ENCODE measurements at regions not wholly inside any gene's neighbourhood (a gene's known extent, or its start where the extent isn't known, plus 50 kb on each side); places are given as distances from the start of the nearest gene placed in this dataset.

DNA sequence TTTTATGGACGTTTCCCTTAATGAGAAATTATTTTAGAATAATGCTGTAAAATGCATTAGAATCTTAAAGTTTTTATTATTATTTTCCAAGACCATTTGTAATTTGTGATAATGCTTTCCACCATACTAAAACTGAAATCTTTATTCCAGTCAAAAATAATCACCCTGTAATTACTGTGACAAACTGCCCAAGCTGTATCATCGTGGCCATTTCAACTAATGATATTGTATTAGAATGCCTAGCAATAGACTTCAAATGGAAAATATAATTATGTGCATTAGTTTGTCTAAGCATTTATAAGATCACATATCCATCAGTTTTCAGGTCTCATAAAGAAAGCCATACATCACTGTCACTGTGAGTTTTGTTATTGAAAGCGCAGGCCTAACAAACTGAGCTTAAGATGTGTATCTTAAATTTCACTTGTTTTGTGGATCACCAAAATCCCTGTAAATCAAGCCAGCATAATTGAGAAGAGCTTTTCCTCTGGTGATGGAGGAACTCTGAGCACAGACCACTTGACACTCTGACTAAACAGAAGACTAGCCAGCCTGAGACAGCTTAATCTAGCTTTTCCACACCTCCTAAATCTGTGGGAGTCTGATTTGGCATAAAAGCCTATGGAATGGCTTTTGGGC lies 1312.2 kb upstream of the ACVR2A start:
- FAIRE-seq, result no peak

DNA sequence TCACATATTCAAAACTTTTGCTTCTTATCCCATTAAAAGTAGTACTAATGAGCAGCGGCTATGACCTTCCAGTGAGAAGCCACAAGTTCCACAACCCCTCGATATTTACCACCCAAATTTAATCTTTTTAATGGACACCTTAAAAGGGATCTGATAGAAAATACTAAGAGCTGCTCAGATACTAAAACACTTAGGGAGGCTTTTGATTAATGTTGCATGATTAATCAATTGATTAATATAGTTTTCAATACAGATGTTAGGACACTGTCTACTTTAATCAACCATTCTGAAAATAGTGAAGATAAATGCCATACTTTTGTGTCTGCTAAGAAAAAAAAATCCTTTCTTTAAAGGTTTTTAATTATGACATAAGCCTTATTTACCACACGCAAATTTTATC lies 1312.8 kb upstream of the ACVR2A start:
- peak; percentile 15 for FAIRE-seq

DNA sequence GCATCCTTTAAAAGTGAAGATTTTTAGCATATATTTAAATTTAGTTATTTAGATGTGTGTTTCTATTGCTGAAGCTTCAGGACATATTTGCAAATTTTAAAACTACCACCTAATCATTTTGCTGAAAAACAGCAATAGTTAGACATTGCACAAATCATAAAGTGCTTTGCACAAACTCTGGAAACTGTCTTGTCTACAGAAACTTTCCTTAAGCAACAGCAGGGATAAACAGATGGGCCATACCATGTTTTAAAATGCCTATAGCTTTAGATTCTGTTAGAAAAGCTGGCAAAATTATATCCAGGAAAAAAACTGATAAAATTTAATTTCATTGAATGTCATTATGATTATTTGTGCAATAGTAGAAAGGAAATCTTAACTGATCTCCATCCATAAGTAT lies 1313.9 kb upstream of the ACVR2A start:
- FAIRE-seq, result no peak

DNA sequence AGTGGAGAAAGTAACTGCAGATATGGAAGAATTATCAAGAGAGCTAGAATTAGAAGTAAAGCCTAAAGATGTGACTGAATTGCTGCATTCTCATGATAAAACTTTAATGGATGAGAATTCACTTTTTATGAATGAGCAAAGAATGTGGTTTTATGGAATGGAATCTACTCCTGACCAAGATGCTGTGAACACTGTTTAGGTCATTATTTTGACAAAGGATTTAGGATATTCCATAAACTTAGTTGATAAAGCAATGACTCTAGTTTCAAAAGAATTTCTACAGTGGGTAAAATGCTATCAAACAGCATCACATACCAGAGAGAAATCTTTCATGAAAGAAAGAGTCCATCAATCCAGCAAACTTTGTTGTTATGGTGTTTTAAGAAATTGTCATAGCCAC lies 1317.7 kb upstream of the ACVR2A start:
- FAIRE-seq, result no peak

DNA sequence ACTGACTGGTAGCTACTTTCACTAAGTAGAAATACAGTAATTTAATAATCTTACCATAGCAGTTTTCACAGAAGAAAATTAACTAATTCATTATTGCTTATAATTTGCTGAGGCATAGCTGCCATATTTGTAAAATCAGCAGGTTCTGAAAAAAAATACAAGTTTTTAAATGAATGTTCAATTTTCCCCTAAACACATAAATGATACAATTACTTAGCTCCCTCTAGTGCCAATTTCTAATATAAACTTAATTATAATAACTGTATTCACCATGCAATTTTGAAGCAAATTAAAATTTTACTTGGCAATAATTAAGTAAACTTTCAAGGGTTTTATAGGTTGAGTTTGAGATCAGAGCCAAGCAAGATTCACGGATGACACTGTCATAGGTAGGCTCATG lies 1321.6 kb upstream of the ACVR2A start:
- FAIRE-seq, result peak; percentile 94

DNA sequence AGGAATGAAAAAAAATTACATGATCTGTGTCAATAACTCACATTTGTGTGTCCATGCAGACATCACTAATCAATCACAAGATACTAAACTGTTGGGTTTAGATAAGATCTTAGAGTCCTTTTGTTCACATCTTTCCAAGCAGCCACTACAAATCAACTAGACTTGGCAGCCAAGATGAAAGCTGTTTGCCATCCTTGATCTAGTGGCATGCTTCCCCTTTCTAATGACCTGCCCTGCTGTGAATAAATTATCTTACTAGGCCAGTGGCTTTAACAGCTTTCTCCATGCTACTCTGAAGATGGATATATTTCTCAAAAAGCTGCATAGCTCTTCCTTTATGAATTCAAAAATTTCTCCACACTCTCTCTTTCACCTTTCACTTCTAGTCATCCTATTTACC lies 1338.0 kb upstream of the ACVR2A start:
- FAIRE-seq, result no peak

DNA sequence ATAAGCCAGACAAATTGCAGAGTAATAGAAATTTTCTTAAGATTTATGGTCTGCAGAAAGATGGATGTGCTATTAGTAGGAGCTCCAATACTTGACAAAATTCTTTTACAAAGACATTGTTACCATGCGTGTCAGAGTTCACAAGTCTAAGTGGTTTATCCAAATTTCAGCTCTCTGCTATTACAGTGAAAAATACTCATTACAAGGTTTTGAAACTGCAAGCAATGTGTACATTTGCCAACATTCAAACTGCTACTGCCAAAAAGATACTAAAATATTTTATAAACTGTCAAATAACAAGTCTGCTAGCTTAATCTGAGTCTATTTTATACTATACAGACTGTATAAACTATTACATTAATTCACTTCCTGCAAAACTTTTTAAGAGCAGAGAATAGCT lies 1341.5 kb upstream of the ACVR2A start:
- no peak for FAIRE-seq

DNA sequence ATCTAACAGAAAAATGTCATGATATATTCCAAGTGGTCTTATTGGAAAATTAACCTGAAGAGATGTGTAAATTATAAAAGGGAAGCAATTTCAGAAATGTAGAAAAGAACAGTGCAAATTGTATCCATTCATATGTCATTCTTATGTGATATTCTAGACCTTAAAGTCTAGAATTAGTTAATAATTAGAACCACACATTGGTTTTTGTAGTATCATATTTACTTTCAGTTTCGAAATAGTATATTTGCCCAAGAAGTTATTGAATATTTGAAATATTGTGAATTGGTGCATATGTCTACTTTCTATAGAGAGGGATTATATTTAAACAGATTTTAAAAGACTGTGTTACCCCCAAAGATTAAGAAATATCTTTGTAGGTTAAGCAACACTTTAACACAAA lies 1348.6 kb upstream of the ACVR2A start:
- no peak for FAIRE-seq

DNA sequence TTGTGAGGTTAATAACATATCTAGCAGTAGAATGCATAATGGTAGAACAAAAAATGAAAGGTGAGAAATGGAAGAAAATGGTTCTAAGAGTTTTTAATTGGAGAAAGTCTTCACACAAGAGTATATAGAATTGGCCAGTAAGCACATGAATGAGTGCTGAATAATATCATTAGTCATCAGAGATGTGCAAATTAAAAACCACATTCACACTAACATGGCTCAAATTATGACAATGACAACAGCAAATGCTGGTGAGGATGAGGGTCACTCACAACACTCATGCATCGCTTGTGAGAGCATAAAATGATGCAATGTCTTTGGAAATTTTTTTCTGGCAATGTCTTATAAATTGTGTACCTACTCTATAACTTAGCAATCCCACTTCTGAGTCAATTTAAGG lies 1355.4 kb upstream of the ACVR2A start:
- FAIRE-seq, result no peak

DNA sequence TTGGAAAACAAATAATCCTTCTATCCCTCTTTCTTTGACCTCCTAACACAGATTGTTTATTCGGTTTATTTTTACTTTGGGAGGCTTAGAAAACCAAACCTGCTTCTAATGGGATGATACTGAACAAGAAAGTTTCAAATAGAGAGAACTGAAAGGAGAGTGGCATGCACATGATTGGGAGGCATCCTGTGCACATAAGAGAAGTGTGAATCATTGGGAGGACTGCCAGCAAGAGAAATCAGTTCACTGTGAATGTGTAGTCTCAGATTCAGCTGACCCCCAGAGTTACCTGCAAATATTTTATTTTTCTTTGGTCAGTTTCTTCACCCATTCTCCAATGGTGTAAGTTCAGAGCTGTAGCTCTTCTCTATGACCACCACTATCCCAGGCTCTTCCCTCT lies 1363.2 kb upstream of the ACVR2A start:
- no peak for FAIRE-seq

DNA sequence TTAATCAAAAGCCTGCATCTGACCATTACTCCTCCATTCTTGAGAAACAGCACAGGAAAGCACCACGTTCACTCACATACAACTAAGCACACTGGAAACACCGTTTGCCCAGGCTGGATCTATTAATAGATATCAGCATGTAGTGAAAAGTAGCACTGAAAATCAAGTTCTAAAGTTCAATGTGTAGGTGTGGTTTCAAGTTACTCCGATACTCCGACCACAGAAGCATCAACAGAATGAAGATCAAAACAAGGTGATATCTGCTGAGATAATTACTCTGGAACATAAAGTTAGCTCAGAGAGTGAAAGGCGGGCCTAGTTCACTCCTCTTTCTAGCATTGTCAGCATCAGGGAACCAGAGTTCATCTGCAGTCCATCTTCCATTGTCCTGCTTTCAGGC lies 1367.4 kb upstream of the ACVR2A start:
- FAIRE-seq, result no peak

DNA sequence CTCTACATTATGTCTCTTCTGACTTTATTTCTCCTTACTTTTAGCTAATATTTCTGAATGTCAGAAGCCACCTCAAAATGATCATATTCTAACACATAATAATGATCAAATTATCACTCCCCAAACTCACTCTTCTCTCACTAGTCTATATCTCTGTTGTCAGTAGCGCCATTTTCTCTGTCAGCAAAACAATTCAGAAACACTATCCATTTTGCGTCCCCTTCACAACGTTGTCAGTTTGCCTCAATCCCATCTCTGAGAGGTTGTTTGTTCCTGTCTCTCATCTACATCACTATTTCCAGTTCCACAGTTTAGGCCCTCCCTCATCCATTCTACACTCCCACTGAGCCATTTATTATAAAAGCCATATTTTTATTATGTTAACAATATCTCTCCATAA lies 1376.3 kb upstream of the ACVR2A start:
- FAIRE-seq, result no peak

DNA sequence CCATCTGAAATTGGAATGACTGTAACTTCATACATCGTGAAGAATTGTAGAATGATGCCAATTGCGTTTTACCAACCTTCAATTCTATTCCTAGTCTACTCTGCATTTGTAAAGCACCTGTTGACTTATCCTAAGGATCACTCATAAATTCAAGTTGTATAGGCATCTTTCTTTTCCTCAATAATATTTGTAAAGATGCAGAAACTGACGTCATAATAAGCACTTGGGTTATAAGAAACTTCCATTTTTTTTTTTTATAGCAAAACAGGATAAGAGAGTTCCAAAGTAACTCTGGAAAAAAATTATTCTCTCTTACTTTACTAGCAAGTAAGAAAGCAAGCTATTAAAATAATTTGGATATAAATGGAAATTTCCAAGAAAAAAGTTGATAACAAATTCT lies 1377.4 kb upstream of the ACVR2A start:
- no peak for FAIRE-seq

DNA sequence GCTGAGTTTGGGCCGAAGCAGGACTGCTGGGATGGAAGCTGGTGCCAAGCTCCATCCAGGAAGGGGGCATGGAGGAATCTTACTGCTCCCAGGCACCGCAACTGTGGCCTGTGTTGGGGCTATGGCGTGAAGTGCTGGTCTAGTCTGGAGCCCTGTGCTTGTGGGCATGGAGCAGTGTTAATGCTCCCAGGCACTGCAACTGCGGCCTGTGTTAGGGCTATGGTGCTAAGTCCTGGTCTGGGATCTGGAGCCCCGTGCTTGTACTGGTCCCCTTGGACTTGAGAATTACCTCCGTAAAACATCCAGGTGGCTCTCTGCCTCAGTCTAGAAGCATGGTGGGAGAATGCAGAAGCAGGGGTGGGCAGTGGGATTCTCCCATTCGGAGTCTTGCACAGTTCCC lies 1379.4 kb upstream of the ACVR2A start:
- no peak for FAIRE-seq

DNA sequence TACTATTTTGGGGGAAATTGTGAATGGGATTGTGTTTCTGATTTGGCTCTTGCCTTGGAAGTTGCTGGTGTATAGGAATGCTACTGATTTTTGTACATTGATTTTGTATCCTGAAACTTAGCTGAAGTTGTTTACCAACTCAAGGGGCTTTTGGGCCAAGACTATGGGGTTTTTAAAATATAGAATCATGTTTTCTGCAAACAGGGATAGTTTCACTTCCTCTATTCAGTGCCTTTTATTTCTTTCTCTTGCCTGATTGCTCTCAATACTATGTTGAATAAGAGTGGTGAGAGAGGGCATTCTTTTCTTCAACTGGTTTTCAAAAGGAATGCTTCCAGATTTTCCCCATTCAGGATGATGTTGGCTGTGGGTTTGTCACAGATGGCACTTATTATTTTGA lies 1383.8 kb upstream of the ACVR2A start:
- no peak for FAIRE-seq

DNA sequence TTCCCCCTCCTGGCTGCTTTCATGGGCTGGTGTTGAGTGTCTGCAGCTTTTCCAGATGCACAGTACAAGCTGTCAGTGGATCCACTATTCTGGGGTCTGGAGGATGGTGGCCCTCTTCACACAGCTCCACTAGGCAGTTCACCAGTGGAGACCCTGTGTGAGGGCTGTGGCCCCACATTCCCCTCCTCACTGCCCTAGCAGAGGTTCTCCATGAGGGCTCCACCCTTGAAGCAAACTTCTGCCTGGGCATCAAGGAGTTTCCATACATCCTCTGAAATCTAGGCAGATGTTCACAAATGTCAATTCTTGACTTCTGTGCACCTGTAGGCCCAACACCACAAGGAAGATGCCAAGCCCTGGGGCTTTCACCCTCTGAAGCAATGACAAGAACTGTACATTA lies 1386.2 kb upstream of the ACVR2A start:
- no peak for FAIRE-seq

DNA sequence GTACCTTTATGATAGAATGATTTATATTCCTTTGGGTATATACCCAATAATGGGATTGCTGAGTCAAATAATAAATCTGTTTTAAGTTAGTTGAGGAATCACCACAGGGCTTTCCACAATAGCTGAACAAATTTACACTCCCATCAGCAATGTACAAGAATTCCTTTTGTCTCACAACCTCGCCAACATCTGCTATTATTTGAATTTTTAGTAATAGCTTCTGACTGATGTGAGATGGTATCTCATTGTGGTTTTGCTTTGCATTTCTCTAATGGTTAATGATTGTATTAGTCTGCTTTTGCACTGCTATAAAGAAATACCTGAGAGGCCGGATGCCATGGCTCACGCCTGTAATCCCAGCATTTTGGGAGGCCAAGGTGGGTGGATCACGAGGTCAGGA lies 1387.6 kb upstream of the ACVR2A start:
- no peak for FAIRE-seq

DNA sequence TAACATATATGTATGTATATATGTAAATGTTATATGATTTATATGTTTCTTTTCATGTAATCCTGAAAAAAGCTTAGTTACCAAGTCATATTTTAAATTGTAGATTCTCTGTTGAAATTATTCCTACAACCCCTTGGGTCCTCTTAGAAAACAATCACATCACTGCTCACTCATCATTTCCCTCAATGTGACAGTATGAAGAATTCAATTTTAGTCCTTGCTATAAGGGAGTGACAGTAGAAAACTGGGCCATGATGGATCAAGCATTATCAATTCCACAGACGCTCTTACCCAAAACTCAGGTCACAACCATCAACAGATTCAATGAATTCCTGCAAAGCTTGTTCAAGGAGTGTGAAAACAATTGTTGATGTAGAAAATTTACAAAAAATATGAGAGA lies 1389.5 kb upstream of the ACVR2A start:
- FAIRE-seq, result no peak

DNA sequence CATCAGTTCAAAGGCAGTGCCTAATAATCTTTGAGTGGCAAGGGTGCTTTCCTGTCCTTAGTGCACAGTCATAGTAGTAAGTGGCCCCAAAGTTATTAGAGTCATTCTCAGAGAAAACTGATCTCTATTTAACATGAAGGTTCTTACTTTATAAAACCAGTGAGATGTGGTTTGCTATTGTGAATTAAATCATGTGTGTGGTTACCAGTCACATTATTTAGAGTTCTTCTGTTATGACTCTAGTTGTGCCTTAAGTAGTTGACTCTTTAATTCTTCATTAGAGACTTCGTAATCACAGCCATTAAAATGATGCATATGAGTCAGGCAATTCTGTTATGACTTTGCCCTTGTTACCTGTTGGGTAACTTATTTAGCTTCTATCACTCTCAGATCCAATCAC lies 1392.9 kb upstream of the ACVR2A start:
- no peak for FAIRE-seq

DNA sequence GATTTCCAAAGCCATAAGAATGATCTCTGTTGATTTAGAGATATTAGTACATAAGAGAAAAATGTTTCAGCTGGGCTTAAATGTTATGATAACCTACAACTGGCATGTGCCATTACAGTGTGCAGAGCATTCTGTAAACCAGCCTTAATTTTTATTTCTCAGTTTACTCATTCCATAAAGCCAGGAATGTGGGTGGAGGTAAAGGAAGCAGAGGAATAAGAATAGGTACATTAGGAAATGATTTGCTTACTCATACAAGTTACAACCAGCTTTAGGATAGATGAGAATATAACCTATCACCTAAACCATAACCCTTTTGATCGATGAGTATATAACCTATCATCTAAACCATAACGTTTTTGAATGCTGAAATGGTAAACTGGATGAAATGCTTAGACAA lies 1394.7 kb upstream of the ACVR2A start:
- FAIRE-seq, result no peak

DNA sequence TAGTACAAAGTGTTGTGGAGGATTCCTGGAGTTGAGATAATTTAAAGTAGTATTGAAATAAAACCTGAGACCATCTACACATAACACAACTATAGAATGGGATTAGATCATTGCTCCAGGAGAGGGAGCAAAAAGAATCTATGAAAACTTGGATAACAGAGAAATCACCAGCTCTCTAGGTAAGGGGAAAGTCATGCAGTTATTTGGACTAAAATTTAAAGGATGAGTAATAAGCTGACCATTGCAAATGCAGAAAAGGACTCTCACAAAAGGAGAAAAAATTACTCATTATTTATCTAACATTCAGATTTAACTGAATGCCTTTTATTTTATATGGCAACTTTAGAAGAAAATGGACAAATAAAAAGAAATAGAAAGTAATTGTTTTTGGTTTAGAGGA lies 1399.8 kb upstream of the ACVR2A start:
- FAIRE-seq, result no peak

DNA sequence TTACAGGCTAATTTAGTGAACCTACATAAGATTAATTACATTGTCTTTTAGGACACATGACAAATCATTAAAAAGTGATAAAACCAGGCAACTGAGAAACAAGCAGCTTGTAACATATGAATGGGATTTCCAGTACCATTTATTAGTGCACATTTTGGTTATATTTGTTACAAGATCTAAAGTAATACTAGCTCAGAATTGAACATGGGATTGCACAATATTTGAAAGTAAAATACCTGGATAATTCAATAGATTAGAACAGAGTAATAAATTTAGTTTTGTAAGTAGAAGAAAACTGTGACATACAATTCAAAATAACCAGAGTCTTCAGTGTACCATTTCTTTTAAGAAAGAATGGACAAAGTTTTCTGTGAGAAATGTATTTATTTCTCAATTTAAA lies 1400.7 kb upstream of the ACVR2A start:
- no peak for FAIRE-seq

DNA sequence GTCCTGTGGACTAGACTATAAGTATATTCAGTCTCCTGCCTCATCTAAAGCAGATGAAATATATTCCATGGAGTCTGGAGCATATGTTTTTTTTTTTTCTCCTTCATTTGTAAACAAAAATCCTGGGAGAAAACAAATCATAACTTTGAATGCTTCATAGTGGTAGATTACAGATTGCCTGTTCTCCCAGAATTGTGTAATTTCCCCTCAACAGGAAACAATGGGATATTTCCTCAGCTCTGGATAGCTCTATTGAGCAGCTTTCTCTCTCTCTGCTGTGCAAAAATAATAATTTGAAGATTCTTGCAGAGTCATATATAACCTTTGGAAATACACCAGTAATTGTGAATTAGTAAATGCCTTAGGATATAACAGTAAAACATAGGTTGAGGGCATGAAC lies 1406.6 kb upstream of the ACVR2A start:
- no peak for FAIRE-seq

DNA sequence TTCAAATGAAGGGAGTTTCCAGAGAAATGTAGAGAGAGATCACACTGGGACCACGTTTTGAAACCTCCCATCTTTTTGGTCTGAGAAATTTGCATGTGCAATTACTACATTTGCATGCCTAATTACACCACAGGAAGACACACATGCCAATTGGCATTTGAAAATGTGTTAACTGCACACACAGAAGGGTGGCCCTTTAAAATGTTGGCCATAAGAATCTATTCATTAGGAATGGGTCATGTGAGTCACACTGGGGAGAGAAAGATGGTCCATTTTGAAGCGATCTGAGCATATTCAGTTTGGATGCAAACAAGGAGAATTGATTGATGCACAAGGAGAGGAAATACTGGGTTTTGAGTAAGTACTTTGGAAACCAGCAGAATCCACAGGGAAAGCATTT lies 1407.1 kb upstream of the ACVR2A start:
- no peak for FAIRE-seq

DNA sequence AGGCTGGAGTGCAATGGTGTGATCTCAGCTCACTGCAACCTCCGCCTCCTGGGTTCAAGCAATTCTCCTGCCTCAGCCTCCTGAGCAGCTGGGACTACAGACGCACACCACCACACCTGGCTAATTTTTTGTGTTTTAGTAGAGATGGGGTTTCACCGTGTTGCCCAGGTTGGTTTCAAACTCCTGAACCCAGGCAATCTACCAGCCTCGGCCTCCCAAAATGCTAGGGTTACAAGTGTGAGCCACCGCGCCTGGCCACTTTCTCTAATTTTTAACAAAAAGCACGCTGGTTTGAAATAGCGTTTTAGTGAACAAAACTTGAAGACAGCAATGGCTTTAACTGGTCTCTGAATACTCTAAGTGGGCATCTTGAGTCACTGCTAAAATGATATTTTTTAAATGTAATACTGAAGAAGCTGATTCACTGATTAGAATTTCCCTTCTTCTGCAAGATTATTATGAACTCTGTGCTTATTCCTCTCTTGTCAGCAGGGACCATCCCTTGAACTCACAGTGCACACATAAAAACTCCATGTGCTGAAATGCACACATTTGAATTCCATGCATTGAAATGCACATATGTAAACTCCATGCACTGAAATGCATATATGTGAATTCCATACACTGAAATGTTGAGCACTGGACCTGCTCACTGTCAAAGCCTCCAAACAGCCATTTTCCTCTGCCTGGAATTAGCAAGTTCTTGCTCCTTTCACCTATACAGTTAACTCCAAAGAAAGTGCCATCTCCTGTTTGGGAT lies 1411.5 kb upstream of the ACVR2A start:
- FAIRE-seq, result no peak

Data from TTC549 (cell line).